NCI-H1436 (cell line): ENCODE measurements at regions not wholly inside any gene's neighbourhood (a gene's known extent, or its start where the extent isn't known, plus 50 kb on each side); places are given as distances from the start of the nearest gene placed in this dataset.

Experiments
- DNase-seq: peaks from one replicate; lab custom pipeline; 2025; lab: John Stamatoyannopoulos, UW

DNA sequence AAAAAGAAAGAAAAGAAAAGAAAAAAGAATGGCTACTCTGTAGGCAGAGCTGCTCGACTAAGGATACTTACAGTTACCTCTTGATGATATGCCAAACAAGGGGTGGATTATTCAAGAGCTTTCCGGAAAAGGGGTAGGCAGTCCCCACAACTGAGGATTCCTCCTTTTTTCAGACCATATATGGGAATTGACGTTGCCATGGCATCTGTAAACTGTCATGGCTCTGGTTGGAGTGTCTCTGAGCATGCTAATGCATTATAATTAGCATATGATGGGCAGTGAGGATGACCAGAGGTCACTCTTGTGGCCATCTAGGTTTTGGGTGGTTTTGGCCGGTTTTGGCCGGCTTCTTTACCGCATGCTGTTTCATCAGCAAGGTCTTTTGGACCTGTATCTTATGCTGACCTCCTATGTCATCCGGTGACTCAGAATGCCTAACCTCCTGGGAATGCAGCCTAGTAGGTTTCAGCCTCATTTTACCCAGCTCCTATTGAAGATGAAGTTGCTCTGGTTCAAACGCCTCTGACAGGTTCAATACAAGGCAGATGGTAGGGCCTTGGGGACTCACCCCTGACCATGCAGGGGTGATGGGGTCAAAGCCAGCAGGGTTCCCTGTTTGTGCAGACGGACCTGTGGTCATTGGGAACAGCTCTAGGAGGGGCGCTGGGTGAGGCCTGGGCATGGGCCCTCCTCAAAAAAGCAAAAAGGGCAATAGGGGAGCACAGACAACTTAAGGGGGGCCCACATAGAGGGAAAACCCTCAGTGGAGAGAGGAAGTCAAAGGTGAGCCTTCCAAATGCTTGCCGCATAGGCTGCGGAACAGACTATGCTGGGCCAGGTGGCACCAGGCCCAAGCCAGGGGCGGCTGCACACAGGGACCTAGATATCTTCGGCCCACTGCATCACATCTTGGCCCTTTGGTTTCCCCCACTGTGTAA is 251.2 kb upstream of the RAB6C start:
- no peak for DNase-seq

DNA sequence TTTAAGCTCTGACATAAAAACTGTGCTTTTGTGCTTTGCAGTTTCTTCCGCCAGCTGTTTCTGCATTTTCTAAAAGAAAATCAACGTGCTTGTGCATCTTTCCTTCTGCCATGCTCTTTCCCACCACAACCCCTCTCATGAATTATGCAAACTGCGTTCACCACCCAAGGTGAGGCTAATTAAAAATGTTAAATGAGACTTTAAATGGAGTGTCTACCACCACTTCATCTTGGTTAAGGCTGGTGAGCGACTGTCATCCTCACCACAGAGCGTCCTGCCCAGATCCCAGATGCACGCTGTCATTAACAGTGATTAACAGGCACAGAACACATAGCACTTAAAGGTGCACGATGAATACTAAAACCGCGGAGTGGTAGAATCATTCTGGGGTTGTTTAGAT is 250.5 kb upstream of the RAB6C start:
- DNase-seq, result no peak

DNA sequence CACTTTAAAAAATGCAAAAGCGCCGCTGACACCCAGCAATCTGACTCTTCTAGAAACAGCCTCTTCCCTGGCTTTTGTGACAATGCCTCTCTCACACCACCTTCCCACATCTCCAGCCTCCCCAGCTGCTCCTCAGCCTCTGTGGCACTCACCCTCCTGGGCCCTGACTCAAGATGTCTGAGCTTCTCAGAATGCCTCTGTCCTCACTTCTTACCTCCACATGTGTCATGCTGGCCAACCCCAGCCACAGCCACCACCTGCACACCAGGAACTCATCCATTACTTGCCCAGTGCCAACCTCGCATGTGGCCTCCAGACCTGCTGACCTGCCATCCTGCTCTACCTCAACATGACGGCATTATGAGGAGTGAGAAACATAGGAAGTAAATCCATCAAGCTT is 249.8 kb upstream of the RAB6C start:
- DNase-seq, result no peak

DNA sequence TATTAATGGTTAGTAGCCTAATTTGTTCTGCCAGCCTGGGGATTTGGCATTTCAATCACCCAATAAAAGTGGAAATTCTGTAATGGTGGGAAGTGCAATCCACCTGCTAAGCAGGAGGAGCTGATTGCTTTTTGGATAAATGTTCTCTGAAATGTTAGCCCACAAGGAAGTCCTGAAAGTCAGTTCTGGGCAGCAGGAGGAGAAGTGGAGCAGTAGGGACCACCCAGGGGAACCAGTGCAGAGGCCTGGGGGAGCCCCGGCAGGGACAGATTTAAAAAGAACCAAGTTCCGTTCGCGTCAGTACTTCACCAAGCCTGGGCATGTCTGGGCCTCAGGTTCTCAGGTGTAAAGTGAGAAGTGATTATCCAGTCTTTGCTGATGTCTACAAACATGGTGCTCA is 248.5 kb upstream of the RAB6C start:
- no peak for DNase-seq

DNA sequence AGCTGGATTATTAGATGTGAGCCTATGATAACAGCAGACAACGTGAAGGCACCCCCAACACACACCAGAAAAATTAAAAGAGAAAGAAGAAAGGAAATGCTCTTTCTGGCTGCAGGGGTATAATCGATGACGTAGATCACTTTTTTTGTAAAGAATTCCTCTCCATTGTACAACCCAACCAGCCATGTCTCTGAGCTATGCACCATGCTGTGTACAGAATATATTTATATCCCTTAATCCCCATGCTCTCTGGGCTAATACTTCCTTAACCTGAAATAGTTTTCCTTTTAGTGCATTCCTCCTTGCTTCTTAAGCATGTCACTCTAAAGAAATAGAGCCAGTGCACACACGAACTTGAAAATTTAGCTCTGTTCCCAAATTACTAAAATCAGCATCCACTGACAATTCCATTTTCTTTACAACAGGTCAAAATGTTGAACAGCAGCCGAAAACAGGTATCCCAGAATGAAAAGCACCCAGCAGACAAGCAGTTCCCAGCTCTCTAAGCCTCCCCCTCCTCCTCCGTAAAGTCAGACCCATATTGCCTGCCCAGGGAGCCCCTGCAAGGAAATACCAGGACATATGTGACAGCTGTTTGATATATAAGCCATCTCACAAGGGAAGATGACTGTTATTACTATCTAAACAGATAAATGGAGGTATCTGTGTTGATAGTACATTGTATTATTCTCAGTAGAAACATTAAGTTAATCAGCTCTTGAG is 247.4 kb upstream of the RAB6C start:
- DNase-seq, result no peak

DNA sequence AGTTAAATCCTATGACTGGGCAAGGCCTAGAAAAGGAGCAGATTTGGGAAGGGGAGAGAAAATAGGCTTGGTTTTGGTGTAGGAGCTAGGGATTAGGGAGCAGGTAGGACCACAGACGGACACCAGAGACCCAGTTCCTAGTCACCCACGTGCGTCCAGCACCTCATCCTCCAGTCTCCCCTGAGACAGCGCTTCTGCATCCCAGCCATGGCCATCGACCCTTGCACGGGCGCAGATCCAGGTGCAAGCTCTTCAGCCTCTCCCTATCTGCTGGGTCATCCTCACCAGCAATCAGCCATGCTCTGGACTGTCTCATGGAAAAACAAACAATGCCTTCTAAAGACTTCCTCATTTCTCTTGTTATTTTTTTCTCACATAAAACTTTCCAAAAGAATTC is 246.8 kb upstream of the RAB6C start:
- DNase-seq, result no peak

DNA sequence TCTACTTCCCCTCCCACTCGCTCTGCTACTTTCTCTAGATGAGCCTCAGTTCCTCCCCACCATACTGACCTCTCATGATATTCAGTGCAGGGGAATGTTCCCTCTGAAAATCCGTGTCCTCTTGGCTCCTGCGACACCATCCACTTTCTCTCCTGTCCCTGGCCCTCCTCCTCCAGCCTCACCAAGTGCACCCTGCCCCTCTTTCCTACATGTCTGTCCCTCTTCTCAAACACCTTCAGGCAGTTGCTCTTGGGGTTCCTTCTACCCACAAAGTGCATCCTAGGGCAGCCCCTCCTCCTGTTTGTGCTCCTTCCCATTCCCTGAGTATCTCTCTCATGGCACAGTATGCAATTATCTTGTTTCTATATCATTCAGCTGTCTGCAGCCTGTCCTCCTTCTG is 246.4 kb upstream of the RAB6C start:
- no peak for DNase-seq

DNA sequence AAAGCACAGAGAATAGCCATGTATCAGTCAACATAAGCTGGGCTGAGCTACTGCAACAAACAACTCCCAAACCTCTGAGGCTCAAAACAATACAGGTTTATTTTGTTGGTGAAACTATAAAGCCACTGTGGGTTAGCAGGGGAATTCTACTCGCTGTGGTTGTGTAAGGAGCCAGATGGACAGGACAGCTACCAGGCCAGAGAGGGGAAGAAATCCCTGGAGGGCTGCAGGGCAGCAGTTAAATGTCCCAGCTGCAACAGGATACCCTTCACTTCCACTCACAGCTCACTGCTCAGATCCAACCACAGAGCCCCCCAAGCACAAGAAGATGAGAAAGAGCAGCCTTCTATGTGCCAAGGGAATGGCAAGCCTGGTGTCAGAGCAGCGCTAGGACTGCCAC is 245.9 kb upstream of the RAB6C start:
- DNase-seq, result no peak

DNA sequence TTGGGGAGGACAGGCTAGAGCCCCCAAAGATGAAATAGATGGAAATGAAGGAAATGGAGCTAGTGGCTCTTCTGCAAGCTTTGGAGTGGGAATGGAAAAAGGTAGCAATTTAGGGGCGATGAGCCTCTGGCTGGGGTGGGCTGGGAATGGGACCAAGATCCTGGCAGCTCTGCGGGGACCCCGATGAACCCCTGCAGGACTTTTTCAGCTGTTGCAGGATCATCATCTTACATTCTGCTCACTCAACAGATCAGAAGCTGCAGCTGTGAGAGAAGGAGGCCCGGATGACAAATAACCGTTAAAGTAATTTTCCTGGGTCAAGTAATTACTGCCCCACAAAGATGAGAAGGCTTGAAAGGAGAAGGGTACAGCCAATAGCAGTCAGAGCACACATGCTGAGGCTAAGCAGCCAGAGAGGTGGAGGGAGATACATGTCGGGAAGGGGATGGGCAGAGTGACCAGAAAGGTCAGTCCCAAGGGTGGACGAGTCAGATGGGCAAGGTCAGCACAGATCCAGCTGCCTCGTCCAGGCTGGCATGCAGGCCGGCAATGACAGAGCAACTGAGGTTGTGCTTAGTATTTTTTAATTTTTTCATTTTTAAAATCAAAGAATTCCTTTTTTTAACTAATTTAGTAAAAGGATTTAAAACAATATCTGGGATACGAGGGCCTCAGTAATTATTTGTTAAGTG is 245.0 kb upstream of the RAB6C start:
- DNase-seq, result no peak

DNA sequence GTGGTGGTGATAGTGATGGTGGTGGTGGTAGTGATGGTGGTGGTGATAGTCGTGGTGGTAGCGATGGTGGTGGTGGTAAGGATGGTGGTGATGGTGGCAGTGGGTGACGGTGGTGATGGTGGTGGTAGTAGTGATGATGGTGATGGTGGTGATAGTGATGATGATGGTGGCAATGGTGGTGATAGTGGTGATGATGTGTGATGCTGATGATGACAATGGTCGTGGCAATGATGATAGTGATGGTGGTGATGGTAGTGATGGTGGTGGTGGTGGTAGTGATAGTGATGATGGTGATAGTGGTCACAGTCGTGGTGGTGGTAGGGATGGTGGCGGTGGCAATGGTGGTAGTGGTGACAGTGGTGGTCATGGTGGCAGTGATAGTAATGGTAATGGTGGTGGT is 243.9 kb upstream of the RAB6C start:
- DNase-seq, result no peak

DNA sequence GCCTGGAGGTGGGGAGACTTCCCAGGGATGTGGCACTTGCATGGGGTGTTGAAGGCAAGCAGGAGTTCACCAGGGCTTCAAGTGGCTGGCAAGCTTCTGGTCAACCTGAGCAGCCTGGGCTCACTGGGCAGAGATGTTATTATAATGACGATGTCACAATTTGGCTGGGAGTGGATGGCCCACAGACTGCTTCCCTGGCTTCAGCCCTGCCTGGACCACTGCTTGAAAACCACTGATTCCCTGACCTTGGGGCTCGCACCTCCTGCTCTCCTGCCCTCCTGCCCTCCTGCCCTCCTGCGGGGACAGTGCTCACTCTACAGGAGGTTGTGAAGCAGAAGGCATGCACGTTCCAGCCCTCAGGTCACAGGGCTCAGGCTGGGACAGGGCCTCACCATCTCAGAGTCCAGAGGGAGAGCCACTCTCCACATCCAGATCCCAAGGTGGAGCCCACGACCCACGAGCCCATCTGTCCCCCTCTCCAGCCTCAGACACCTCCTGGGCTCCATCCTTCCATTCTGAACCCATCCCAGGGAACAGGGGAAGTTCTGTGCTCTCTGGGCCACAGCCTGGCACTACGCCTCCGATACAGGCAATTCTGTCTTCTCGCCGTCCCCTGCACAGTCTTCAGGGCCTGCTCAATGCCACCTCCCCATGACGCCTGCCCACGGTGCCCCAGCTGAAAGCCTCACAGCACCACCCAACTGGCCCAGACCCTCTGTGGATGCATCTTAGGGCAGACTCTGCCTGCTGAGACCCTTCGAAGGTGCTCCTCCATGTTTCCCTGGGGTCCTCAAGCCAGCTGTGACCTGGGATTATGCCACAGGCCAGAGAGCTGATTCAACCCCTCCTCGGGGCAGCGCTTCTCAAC is 241.6 kb upstream of the RAB6C start:
- no peak for DNase-seq

DNA sequence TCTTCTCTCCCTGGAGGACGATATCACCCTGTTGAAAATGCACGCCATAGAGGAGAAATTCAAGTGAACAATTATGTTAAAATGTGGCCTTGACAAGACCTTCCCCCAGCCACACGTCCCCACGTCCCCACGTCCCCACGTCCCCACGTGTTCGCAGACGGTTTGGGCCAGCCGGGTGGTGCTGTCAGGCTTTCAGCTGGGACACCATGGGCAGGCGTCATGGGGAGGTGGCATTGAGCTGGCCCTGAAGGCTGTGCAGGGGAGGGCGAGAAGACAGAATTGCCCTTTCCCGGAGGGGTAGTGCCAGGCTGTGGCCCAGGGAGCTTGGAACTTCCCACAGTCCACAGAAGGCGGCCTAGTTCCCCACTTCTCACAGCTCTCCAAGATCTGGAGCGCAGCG is 240.7 kb upstream of the RAB6C start:
- no peak for DNase-seq

DNA sequence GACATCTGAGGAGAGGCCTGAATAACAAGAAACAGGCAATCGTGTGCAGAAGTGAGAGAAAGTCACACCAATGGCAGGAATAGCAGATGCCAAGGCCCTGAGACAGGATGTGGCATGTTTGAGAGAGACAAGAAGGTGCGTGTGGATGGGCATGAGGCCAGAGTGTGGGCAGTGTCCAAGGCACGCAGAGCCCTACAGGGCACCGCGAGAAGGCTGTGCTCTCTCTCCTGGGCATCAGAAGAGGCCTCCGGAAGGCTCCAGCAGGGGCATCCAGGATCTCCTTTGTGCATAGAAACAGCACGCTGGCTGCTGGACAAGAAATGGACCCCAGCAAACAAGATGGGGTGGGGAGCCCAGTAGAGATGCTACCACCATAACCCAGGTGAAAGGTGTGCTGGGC is 239.0 kb upstream of the RAB6C start:
- no peak for DNase-seq

DNA sequence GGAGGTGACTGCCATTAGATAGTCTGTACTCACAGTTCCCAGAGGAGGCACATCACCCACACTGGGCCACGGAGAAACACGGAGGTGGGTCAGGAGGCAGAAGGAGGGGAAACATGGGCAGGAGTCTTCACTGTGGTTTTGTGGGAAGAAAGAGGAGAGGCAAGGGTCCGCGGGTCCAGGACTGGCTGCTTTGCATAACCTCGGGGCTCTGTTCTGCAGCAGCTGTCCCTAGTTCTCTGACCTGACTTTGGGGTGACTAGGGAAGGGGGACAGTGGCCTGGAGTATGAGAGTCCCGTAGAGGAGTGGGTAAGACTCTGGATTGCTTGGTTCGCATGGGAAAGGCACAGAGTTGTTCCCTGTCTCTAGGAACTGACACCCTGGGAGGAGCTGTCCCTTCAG is 238.3 kb upstream of the RAB6C start:
- DNase-seq, result no peak

DNA sequence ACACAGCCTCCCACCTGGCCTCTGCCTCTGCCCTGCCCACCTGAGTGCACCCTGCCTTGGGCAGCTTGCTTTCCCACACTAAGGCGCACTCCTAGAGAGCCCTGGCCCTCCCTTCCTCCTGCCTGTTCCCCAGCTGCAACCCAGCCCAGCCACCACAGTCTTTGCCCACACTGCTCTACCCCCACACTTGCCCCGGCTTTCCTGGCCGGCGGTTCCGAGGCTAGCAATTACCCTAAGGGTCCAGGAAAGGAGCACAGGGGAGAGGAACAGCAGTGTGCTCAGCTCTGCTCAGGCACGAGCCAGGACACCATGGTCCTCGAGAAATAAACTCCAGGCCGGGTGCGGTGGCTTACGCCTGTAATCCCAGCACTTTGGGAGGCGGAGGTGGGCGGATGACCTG is 237.8 kb upstream of the RAB6C start:
- DNase-seq, result no peak

DNA sequence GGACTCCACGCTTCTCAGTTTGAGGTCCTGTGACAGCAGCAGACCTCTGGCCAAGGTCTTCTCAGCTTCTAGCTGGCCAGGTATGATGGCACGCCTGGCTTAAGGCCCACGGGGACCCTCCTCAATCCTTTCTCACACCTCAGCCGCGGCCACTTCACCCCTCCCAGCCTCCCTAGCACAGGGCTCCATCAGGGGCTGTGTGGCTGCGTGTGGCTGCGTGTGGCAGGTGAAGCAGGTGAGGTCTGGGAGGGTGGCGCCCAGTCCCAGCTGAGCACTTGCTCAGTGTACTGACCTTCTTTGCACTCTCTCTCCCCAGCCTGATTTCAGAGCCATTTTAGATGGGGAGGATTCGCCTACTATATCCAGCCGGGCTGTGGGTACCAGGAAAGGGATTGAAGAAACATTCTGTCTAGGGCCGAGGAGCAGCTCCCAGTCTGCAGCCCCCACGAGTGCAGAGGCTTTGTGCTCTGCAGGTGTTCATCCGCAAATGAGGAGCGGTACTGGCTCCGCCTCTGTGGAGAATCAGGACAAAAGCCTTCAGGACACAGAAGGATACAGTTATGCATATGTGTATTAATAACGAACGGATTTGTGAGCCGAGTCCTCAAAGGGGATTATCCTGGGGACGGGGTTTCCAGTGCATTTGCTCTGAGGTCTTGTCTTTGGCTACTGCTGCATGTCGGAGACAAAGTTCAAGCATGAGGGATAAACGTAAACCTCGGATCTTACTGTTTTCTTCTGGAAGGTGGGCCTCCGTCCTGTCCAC is 236.9 kb upstream of the RAB6C start:
- DNase-seq, result no peak

DNA sequence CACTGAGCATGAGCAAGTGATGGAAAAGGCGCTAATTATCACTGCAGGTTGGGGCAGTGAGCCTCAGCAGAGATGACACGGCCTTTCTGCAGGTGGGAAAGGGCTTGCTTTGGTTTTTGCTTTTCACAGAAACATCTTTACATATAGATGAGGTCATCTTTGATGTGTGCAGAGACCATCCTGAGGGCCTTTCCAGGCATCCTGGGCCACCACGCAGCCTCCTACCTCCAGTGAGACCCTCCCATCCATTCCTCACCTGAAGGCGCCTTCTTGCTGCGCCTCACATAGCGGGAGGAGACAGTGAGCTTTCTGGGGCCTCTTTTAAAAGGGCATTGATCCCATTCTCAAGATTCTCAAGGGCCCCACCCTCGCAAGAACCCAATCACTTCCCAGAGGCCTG is 235.3 kb upstream of the RAB6C start:
- no peak for DNase-seq

DNA sequence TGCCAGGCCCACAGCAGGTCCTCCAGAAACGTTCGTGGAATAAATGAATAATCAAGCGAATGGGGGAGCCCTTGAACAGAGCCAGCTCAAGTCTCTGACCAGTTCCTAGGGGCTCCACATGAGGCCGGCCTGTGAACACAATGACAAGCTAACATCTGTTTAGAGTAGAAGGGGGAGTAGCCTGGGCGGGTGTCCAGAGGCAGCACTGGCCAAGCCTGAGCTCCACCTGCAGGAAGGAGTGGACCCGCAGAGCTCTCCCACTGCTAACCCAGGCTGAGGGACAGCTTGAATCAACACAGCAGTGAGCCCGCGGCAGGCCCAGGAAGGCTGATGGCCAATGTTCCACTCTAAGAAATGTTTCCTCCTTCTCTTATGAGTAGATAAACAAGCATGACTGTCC is 234.8 kb upstream of the RAB6C start:
- DNase-seq, result no peak

DNA sequence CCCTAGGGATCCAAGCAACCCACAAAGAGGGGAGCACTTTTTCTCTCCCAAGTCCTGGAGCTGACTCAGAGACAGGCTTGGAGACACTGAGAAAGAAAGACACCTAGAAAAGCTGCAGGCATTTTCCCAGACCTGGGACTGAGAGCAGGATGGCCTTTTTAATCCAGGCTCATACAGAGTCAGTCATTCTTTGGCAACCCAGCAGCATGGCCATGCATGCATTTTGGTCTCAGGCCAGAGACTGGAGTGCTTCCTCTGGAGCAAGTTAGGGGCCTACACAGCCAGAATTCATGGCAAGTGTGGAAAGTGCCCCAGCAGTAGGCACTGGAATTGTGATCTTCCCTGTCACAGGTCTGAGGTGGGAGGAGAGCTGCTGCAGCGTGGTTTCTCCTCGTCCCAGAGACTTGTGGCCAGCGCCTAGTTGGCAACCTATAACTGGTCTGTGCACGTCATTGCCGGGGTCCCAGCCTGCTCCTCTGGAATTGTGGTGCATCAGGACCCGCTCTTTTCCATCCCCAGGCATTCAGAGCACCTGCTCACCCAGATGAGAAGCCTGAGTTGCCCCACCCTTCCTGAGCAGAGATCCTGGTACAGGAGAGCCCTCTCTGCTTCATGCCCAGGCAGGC is 231.9 kb upstream of the RAB6C start:
- DNase-seq, result no peak

DNA sequence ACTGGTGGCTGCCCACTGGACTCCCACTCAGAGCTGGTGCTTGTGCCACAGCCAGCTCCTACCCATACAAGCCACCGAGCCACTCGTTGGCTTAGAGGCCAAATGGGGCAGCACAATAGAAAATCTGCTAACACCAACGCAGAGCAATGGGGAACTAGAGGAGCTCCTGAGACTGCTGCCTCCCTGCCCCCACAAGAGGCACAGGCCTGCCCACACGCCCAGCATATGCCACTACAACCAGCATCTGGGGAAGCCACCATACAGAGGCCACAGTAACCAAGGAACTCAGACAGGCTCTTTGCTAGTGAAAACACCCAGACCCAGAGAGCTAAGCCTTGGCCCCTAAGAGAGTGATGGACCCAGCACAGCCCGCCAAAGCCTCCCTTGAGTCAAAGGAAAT is 231.2 kb upstream of the RAB6C start:
- no peak for DNase-seq

DNA sequence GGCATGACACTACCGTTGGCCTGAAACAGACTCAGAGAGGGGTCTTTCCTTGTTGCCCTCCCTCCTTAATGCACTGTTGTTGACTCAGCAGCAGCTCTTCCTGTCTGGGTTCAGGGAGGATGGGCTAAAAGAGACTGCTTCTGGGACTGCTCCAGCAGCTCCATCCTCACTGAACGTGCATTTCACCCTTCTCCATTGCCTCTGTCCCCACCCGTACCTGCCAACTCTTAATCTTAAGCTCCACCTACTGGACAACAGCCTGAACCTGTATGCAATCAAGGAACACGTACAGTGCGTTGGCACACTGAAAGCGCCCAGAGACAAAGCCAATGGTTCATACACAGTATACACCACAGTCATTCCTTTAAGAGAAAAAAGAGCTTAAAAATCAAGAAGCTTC is 230.8 kb upstream of the RAB6C start:
- no peak for DNase-seq
